ENCODE measurements at regions not wholly inside any gene's neighbourhood (a gene's known extent, or its start where the extent isn't known, plus 50 kb on each side); places are given as distances from the start of the nearest gene placed in this dataset.

GRCh38 chr5:8458038-8458383 is 589.1 kb downstream of the MTRR start:
- H3K9ac ChIP-seq (ENCODE audit: extremely low read depth, low read length, poor library complexity, severe bottlenecking) = no peak overlapping the region

DNA sequence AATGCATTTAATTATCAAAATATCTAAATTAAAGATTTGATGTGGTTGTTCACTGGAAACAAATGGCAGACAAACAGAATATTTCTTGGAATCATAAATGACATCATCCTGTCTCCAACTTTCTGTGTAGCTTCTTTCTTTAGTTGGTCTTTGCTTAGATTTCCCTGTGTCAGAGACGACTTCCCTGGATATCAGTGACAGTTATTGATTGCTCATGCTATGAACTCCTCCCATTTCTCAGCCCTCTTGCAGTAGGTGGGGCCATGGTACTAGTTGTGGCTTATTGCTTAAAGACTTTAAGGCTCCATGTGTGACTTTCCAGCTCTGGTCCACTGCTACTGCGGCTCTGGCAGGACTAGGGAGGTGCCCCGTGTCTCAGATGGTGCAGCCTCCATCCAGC is 592.6 kb downstream of the MTRR start:
- Histone ChIP-seq H3K4me3 (ENCODE audit: low read length) (no peak overlapping the region), H3K36me3 (ENCODE audit: control insufficient read depth, insufficient read depth, low read length) (no peaks in the 10 kb centered on the region), H3K4me1 (ENCODE audit: control insufficient read depth, insufficient read depth, low read length) (no peaks in the 10 kb centered on the region), H3K27me3 (ENCODE audit: control insufficient read depth, insufficient read depth, low read length, poor library complexity, severe bottlenecking) (no peaks in the 10 kb centered on the region), H3K9ac (ENCODE audit: extremely low read depth, low read length, poor library complexity, severe bottlenecking) (no peak overlapping the region), H3K9me3 (ENCODE audit: control insufficient read depth, low read length) (no peaks in the 10 kb centered on the region), H3K27ac (ENCODE audit: low read depth, low read length) (no peak overlapping the region)
- H3K27ac Mint-ChIP-seq = no peak overlapping the region
- no peak for TF ChIP-seq CTCF (conservative IDR thresholded peaks at IDR 0.05)
- no peak for DNase-seq
- WGBS, 2 experiments (ENCODE audit: insufficient coverage in 1 of 2, insufficient read length in 1 of 2) = 81 to 90% methylated on average over 3 of the region's 3 CpGs
- H3K4me1 Mint-ChIP-seq = no peaks in the 10 kb centered on the region
- peaks cover 13% of the 10 kb centered on the region for H3K9me3 Mint-ChIP-seq
- H3K36me3 Mint-ChIP-seq (ENCODE audit: low read depth) = peaks cover 4% of the 10 kb centered on the region
- H3K27me3 Mint-ChIP-seq (ENCODE audit: insufficient read depth) = no peaks in the 10 kb centered on the region
- H3K4me3 Mint-ChIP-seq = no peak overlapping the region

More at GRCh38 chr5:8458038-8458383, 589.1 kb downstream of the MTRR start:
- Mint-ChIP-seq H3K27me3 (ENCODE audit: insufficient read depth) (no peaks in the 10 kb centered on the region), H3K9me3 (peaks cover 14% of the 10 kb centered on the region), H3K27ac (no peak overlapping the region), H3K4me3 (peak overlapping the region; percentile 43), H3K4me1 (no peaks in the 10 kb centered on the region), H3K36me3 (ENCODE audit: low read depth) (peaks cover 4% of the 10 kb centered on the region)
- Histone ChIP-seq H3K27me3 (ENCODE audit: control insufficient read depth, insufficient read depth, low read length, poor library complexity, severe bottlenecking) (no peaks in the 10 kb centered on the region), H3K4me3 (ENCODE audit: low read length) (no peak overlapping the region), H3K9me3 (ENCODE audit: control insufficient read depth, low read length) (no peaks in the 10 kb centered on the region), H3K4me1 (ENCODE audit: control insufficient read depth, insufficient read depth, low read length) (no peaks in the 10 kb centered on the region), H3K27ac (ENCODE audit: low read depth, low read length) (no peak overlapping the region), H3K36me3 (ENCODE audit: control insufficient read depth, insufficient read depth, low read length) (no peaks in the 10 kb centered on the region)
- TF ChIP-seq CTCF (conservative IDR thresholded peaks at IDR 0.05) = no peak
- DNase-seq = no peak
- 85 to 86% methylated on average over 5 to 22 of the region's 22 CpGs for whole genome bisulfite sequencing, 2 experiments (ENCODE audit: insufficient coverage in 1 of 2, insufficient read length in 1 of 2)

GRCh38 chr5:8462565-8462964 is 593.6 kb downstream of the MTRR start:
- Mint-ChIP-seq H3K4me1 (no peaks in the 10 kb centered on the region), H3K27me3 (ENCODE audit: insufficient read depth) (no peaks in the 10 kb centered on the region), H3K27ac (no peak overlapping the region), H3K4me3 (no peak overlapping the region), H3K36me3 (ENCODE audit: low read depth) (peaks cover 4% of the 10 kb centered on the region), H3K9me3 (peaks cover 5% of the 10 kb centered on the region)
- TF ChIP-seq CTCF (conservative IDR thresholded peaks at IDR 0.05) = no peak
- no peaks in the 10 kb centered on the region for H3K36me3 ChIP-seq (ENCODE audit: control insufficient read depth, insufficient read depth, low read length)
- H3K4me3 ChIP-seq (ENCODE audit: low read length) = no peak overlapping the region
- H3K9ac ChIP-seq (ENCODE audit: extremely low read depth, low read length, poor library complexity, severe bottlenecking) = no peak overlapping the region
- H3K9me3 ChIP-seq (ENCODE audit: control insufficient read depth, low read length) = no peaks in the 10 kb centered on the region
- no peak for DNase-seq
- H3K27ac ChIP-seq (ENCODE audit: low read depth, low read length) = no peak overlapping the region
- 88 to 92% methylated on average over 4 of the region's 4 CpGs for WGBS, 2 experiments (ENCODE audit: insufficient coverage in 1 of 2, insufficient read length in 1 of 2)
- no peaks in the 10 kb centered on the region for H3K4me1 ChIP-seq (ENCODE audit: control insufficient read depth, insufficient read depth, low read length)
- no peaks in the 10 kb centered on the region for H3K27me3 ChIP-seq (ENCODE audit: control insufficient read depth, insufficient read depth, low read length, poor library complexity, severe bottlenecking)

Data from endodermal cell (in vitro differentiated cells).